SK-N-SH treated with all-trans-retinoic acid at 6 μM for 48 hours (cell line): ENCODE measurements at regions not wholly inside any gene's neighbourhood (a gene's known extent, or its start where the extent isn't known, plus 50 kb on each side); places are given as distances from the start of the nearest gene placed in this dataset.

Experiments used
- ATAC-seq: fragments of 200-7000 bp; cut with Tn5 transposase; 3 replicates; pipeline ENCODE4 v1.9.1; 2020; ENCODE audit warnings: mild to moderate bottlenecking, moderate library complexity
- ARNTL ChIP-seq: fragments of 450-650 bp; formaldehyde crosslinking; IDR thresholded peaks from 2 replicates; pipeline ENCODE4 v1.5.0; 2020; ENCODE audit warnings: low read depth, mild to moderate bottlenecking, moderate library complexity, borderline replicate concordance
- BACH2 ChIP-seq: fragments of 250-450 bp; sonication (Bioruptor Pico); IDR thresholded peaks from 2 replicates; pipeline ENCODE4 v1.9.0; 2021; ENCODE audit warnings: mild to moderate bottlenecking, borderline replicate concordance
- CSDC2 ChIP-seq: fragments of 250-450 bp; sonication (Bioruptor Pico); IDR thresholded peaks from 2 replicates; pipeline ENCODE4 v1.5.0; 2020; ENCODE audit warnings: mild to moderate bottlenecking, moderate library complexity
- ESRRG ChIP-seq: fragments of 250-450 bp; sonication (Bioruptor Pico); IDR thresholded peaks from 2 replicates; pipeline ENCODE4 v1.6.1; 2021; ENCODE audit warnings: mild to moderate bottlenecking
- GLIS3 ChIP-seq: fragments of 250-450 bp; sonication (Bioruptor Pico); IDR thresholded peaks from 2 replicates; pipeline ENCODE4 v1.5.0; 2020; ENCODE audit warnings: mild to moderate bottlenecking, moderate library complexity
- ISL1 ChIP-seq: fragments of 250-450 bp; sonication (Bioruptor Pico); IDR thresholded peaks from 2 replicates; pipeline ENCODE4 v2.1.2; 2022; ENCODE audit warnings: mild to moderate bottlenecking, moderate library complexity
- OSR1 ChIP-seq: fragments of 250-450 bp; sonication (Bioruptor Pico); IDR thresholded peaks from 2 replicates; pipeline ENCODE4 v1.8.0; 2022; ENCODE audit warnings: moderate library complexity, mild to moderate bottlenecking, inconsistent platforms
- PPARA ChIP-seq: fragments of 250-450 bp; sonication (Bioruptor Pico); IDR thresholded peaks from 2 replicates; pipeline ENCODE4 v1.5.0; 2020; ENCODE audit warnings: mild to moderate bottlenecking, borderline replicate concordance
- RARB ChIP-seq: fragments of 250-450 bp; sonication (Bioruptor Pico); IDR thresholded peaks from 2 replicates; pipeline ENCODE4 v1.8.0; 2021; ENCODE audit warnings: mild to moderate bottlenecking, moderate library complexity
- SNAI2 ChIP-seq: fragments of 250-450 bp; sonication (Bioruptor Pico); IDR thresholded peaks from 2 replicates; pipeline ENCODE4 v1.5.0; 2020; ENCODE audit warnings: mild to moderate bottlenecking, moderate library complexity
- TCF4 ChIP-seq: fragments of 250-450 bp; sonication (Bioruptor Pico); IDR thresholded peaks from 2 replicates; pipeline ENCODE4 v1.8.0; 2021; ENCODE audit warnings: mild to moderate bottlenecking, moderate library complexity, borderline replicate concordance
- TOX ChIP-seq: fragments of 250-450 bp; sonication (Bioruptor Pico); IDR thresholded peaks from 2 replicates; pipeline ENCODE4 v1.8.0; 2021; ENCODE audit warnings: mild to moderate bottlenecking, moderate library complexity, borderline replicate concordance
- ZC3H10 ChIP-seq: fragments of 250-450 bp; sonication (Bioruptor Pico); IDR thresholded peaks from 2 replicates; pipeline ENCODE4 v1.5.1; 2021; ENCODE audit warnings: mild to moderate bottlenecking, moderate library complexity
- ZFP3 ChIP-seq: fragments of 250-450 bp; sonication (Bioruptor Pico); IDR thresholded peaks from 2 replicates; pipeline ENCODE4 v1.5.0; 2020; ENCODE audit warnings: mild to moderate bottlenecking, moderate library complexity
- ZFP30 ChIP-seq: fragments of 450-650 bp; formaldehyde crosslinking; IDR thresholded peaks from 2 replicates; pipeline ENCODE4 v1.5.0; 2022; ENCODE audit warnings: mild to moderate bottlenecking, moderate library complexity
- ZNF565 ChIP-seq: fragments of 450-650 bp; formaldehyde crosslinking; conservative IDR thresholded peaks from 2 replicates; pipeline ENCODE4 v1.5.0; 2020; ENCODE audit warnings: low read depth, mild to moderate bottlenecking, moderate library complexity
- ZNF70 ChIP-seq: fragments of 450-650 bp; formaldehyde crosslinking; IDR thresholded peaks from 2 replicates; pipeline ENCODE4 v1.5.0; 2020; ENCODE audit warnings: mild to moderate bottlenecking, moderate library complexity
- ZNF8 ChIP-seq: fragments of 450-650 bp; formaldehyde crosslinking; IDR thresholded peaks from 2 replicates; pipeline ENCODE4 v1.5.0; 2020; ENCODE audit warnings: mild to moderate bottlenecking, moderate library complexity
- TF ChIP-seq, protein P1 (sequence below): fragments of 250-450 bp; sonication (Bioruptor Pico); IDR thresholded peaks from 2 replicates; pipeline ENCODE4 v1.5.0; 2020; ENCODE audit warnings: mild to moderate bottlenecking, moderate library complexity
- TF ChIP-seq, protein P2 (sequence below): fragments of 250-450 bp; sonication (Bioruptor Pico); IDR thresholded peaks from 2 replicates; pipeline ENCODE4 v1.8.0; 2020; ENCODE audit warnings: mild to moderate bottlenecking, moderate library complexity, borderline replicate concordance
- TF ChIP-seq, protein P3 (sequence below): fragments of 250-450 bp; sonication (Bioruptor Pico); IDR thresholded peaks from 2 replicates; pipeline ENCODE4 v1.5.1; 2021; ENCODE audit warnings: mild to moderate bottlenecking, moderate library complexity
- TF ChIP-seq, protein P4 (sequence below): fragments of 250-450 bp; sonication (Bioruptor Pico); IDR thresholded peaks from 2 replicates; pipeline ENCODE4 v1.5.1; 2020; ENCODE audit warnings: low read depth, mild to moderate bottlenecking, moderate library complexity
- TF ChIP-seq, protein P5 (sequence below): fragments of 250-450 bp; sonication (Bioruptor Pico); IDR thresholded peaks from 2 replicates; pipeline ENCODE4 v1.8.0; 2021; ENCODE audit warnings: low read depth, mild to moderate bottlenecking, moderate library complexity, borderline replicate concordance

DNA sequence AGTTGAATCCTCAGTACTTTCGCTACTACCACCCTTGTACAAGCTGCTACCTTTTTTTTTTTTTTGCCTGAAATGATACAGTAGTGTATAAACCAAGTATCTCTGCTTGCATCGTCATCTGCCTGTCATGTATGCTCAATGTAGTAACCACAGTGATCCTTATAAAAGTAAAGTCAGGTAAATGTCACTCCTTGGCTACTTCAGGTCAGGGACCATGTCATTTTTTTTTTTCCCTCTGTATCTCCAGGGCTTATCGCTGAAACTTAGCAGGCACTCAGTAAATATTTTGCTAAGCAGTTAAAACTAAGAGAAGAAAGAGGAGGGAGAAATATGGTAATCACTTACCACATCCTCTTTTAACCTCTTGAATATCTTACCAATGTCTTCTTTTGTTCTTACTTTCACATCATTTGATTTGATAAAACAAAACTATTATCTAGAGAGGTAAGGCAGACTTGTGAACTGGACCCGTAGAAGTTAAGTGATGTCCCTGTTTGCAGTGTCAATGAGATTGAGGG, 96.8 kb upstream of the KLF12 start:
- no peak for ATAC-seq
- TF ChIP-seq ZFP30: no peak
- TF ChIP-seq, protein P1, sequence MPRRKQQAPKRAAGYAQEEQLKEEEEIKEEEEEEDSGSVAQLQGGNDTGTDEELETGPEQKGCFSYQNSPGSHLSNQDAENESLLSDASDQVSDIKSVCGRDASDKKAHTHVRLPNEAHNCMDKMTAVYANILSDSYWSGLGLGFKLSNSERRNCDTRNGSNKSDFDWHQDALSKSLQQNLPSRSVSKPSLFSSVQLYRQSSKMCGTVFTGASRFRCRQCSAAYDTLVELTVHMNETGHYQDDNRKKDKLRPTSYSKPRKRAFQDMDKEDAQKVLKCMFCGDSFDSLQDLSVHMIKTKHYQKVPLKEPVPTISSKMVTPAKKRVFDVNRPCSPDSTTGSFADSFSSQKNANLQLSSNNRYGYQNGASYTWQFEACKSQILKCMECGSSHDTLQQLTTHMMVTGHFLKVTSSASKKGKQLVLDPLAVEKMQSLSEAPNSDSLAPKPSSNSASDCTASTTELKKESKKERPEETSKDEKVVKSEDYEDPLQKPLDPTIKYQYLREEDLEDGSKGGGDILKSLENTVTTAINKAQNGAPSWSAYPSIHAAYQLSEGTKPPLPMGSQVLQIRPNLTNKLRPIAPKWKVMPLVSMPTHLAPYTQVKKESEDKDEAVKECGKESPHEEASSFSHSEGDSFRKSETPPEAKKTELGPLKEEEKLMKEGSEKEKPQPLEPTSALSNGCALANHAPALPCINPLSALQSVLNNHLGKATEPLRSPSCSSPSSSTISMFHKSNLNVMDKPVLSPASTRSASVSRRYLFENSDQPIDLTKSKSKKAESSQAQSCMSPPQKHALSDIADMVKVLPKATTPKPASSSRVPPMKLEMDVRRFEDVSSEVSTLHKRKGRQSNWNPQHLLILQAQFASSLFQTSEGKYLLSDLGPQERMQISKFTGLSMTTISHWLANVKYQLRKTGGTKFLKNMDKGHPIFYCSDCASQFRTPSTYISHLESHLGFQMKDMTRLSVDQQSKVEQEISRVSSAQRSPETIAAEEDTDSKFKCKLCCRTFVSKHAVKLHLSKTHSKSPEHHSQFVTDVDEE (CRISPR knock-in tag): no peak
- no peak for TF ChIP-seq ZC3H10 (CRISPR knock-in tag)
- TF ChIP-seq, protein P2, sequence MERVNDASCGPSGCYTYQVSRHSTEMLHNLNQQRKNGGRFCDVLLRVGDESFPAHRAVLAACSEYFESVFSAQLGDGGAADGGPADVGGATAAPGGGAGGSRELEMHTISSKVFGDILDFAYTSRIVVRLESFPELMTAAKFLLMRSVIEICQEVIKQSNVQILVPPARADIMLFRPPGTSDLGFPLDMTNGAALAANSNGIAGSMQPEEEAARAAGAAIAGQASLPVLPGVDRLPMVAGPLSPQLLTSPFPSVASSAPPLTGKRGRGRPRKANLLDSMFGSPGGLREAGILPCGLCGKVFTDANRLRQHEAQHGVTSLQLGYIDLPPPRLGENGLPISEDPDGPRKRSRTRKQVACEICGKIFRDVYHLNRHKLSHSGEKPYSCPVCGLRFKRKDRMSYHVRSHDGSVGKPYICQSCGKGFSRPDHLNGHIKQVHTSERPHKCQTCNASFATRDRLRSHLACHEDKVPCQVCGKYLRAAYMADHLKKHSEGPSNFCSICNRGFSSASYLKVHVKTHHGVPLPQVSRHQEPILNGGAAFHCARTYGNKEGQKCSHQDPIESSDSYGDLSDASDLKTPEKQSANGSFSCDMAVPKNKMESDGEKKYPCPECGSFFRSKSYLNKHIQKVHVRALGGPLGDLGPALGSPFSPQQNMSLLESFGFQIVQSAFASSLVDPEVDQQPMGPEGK (CRISPR knock-in tag): no peak
- no peak for TF ChIP-seq ZNF565 (CRISPR knock-in tag)
- TF ChIP-seq ZFP3 (CRISPR knock-in tag): no peak
- TF ChIP-seq ARNTL (CRISPR knock-in tag): no peak
- no peak for TF ChIP-seq SNAI2 (CRISPR knock-in tag)
- no peak for TF ChIP-seq GLIS3 (CRISPR knock-in tag)
- no peak for TF ChIP-seq BACH2 (CRISPR knock-in tag)
- no peak for TF ChIP-seq PPARA
- TF ChIP-seq ZNF70 (CRISPR knock-in tag): no peak
- TF ChIP-seq TOX: no peak
- no peak for TF ChIP-seq OSR1 (CRISPR knock-in tag)
- no peak for TF ChIP-seq ESRRG
- TF ChIP-seq CSDC2 (CRISPR knock-in tag): no peak
- TF ChIP-seq ZNF8 (CRISPR knock-in tag): no peak
- no peak for TF ChIP-seq RARB (CRISPR knock-in tag)

DNA sequence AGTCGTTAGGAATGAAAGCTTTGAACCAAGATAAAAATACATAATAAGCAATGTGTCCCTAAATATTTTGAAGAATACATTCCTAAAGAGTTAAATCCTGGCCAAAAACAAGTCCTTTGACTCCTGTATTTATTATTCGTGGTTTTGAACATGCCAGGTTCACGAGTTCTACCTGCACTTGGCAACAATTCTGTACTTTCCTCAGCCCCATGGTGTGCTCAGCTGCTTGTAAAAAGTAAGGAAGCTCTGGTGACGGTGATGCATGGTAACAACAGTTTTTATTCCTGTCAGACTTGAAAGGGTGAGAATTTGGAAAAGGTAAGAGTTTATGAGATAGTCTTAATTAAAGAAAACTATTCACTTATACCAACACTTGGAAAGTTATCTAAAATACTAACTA, 95.0 kb upstream of the KLF12 start:
- no peak for ATAC-seq
- no peak for TF ChIP-seq GLIS3 (CRISPR knock-in tag)
- TF ChIP-seq SNAI2 (CRISPR knock-in tag): no peak
- no peak for TF ChIP-seq ZNF8 (CRISPR knock-in tag)
- TF ChIP-seq, protein P3, sequence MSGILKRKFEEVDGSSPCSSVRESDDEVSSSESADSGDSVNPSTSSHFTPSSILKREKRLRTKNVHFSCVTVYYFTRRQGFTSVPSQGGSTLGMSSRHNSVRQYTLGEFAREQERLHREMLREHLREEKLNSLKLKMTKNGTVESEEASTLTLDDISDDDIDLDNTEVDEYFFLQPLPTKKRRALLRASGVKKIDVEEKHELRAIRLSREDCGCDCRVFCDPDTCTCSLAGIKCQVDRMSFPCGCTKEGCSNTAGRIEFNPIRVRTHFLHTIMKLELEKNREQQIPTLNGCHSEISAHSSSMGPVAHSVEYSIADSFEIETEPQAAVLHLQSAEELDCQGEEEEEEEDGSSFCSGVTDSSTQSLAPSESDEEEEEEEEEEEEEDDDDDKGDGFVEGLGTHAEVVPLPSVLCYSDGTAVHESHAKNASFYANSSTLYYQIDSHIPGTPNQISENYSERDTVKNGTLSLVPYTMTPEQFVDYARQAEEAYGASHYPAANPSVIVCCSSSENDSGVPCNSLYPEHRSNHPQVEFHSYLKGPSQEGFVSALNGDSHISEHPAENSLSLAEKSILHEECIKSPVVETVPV (CRISPR knock-in tag): no peak
- no peak for TF ChIP-seq ZNF565 (CRISPR knock-in tag)
- TF ChIP-seq ISL1 (CRISPR knock-in tag): no peak
- TF ChIP-seq CSDC2 (CRISPR knock-in tag): no peak
- TF ChIP-seq PPARA: no peak
- no peak for TF ChIP-seq ZNF70 (CRISPR knock-in tag)
- TF ChIP-seq, protein P4, sequence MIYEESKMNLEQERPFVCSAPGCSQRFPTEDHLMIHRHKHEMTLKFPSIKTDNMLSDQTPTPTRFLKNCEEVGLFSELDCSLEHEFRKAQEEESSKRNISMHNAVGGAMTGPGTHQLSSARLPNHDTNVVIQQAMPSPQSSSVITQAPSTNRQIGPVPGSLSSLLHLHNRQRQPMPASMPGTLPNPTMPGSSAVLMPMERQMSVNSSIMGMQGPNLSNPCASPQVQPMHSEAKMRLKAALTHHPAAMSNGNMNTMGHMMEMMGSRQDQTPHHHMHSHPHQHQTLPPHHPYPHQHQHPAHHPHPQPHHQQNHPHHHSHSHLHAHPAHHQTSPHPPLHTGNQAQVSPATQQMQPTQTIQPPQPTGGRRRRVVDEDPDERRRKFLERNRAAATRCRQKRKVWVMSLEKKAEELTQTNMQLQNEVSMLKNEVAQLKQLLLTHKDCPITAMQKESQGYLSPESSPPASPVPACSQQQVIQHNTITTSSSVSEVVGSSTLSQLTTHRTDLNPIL (CRISPR knock-in tag): no peak
- TF ChIP-seq, protein P5, sequence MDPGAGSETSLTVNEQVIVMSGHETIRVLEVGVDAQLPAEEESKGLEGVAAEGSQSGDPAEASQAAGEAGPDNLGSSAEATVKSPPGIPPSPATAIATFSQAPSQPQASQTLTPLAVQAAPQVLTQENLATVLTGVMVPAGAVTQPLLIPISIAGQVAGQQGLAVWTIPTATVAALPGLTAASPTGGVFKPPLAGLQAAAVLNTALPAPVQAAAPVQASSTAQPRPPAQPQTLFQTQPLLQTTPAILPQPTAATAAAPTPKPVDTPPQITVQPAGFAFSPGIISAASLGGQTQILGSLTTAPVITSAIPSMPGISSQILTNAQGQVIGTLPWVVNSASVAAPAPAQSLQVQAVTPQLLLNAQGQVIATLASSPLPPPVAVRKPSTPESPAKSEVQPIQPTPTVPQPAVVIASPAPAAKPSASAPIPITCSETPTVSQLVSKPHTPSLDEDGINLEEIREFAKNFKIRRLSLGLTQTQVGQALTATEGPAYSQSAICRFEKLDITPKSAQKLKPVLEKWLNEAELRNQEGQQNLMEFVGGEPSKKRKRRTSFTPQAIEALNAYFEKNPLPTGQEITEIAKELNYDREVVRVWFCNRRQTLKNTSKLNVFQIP (CRISPR knock-in tag): no peak
- no peak for TF ChIP-seq RARB (CRISPR knock-in tag)
- no peak for TF ChIP-seq ZC3H10 (CRISPR knock-in tag)
- TF ChIP-seq ZFP30: no peak
- TF ChIP-seq TCF4 (CRISPR knock-in tag): no peak
